HG03565 (cell line): ENCODE measurements at regions not wholly inside any gene's neighbourhood (a gene's known extent, or its start where the extent isn't known, plus 50 kb on each side); places are given as distances from the start of the nearest gene placed in this dataset.
"Not testable (repeated sequence)": the region's sequence is repeated elsewhere in the genome, so short reads cannot be mapped to it uniquely, and the experiment has no call there.

Experiments
- ATAC-seq: cut with Tn5 transposase; IDR thresholded peaks from one replicate; pipeline ENCODE4 v1.9.1; 2021; ENCODE audit warnings: mild to moderate bottlenecking, moderate library complexity; ENCODE audit not compliant: unreplicated experiment

GRCh38 chr1:178572604-178573003, 59.7 kb downstream of the TEX35 start:
- no peak for ATAC-seq

GRCh38 chr1:178573330-178573729, 60.4 kb downstream of the TEX35 start:
- ATAC-seq: peak; percentile 49

- no peak for ATAC-seq
Measured at GRCh38 chr1:178574345-178574744, 61.4 kb downstream of the TEX35 start.

- ATAC-seq: peak; percentile 46
Measured at GRCh38 chr1:178575611-178576361, 62.9 kb downstream of the TEX35 start.

GRCh38 chr1:178576841-178577240, 63.9 kb downstream of the TEX35 start:
- no peak for ATAC-seq

- no peak for ATAC-seq
Measured at GRCh38 chr1:178577882-178578281, 65.0 kb downstream of the TEX35 start.

GRCh38 chr1:178578541-178578940, 65.6 kb downstream of the TEX35 start:
- no peak for ATAC-seq

- no peak for ATAC-seq
Measured at GRCh38 chr1:178579095-178579494, 66.2 kb downstream of the TEX35 start.

GRCh38 chr1:178579562-178579961, 66.7 kb downstream of the TEX35 start:
- peak; percentile 33 for ATAC-seq

GRCh38 chr1:178580096-178580495, 67.2 kb downstream of the TEX35 start:
- no peak for ATAC-seq

GRCh38 chr1:178580876-178581275, 68.0 kb downstream of the TEX35 start:
- no peak for ATAC-seq

GRCh38 chr1:178581351-178582303, 68.7 kb downstream of the TEX35 start:
- peak; percentile 81 for ATAC-seq

GRCh38 chr1:178587096-178587495, 74.2 kb downstream of the TEX35 start:
- ATAC-seq: no peak

GRCh38 chr1:178587975-178588374, 75.1 kb downstream of the TEX35 start:
- no peak for ATAC-seq

- not testable (repeated sequence) for ATAC-seq
Measured at GRCh38 chr1:178589042-178589441, 76.1 kb downstream of the TEX35 start.

GRCh38 chr1:178591811-178592210, 78.9 kb downstream of the TEX35 start:
- ATAC-seq: not testable (repeated sequence)

GRCh38 chr1:178593515-178593914, 80.6 kb downstream of the TEX35 start:
- ATAC-seq: no peak

- no peak for ATAC-seq
Measured at GRCh38 chr1:178594133-178594532, 81.2 kb downstream of the TEX35 start.

- ATAC-seq: no peak
Measured at GRCh38 chr1:178595491-178595890, 82.6 kb downstream of the TEX35 start.

- ATAC-seq: no peak
Measured at GRCh38 chr1:178599087-178599486, 86.2 kb downstream of the TEX35 start.

GRCh38 chr1:178599745-178600144, 86.8 kb downstream of the TEX35 start:
- peak; percentile 59 for ATAC-seq

GRCh38 chr1:178603926-178604325, 91.0 kb downstream of the TEX35 start:
- ATAC-seq: no peak
